Naive thymus-derived CD8-positive, alpha-beta T cell (primary cell): ENCODE measurements at regions not wholly inside any gene's neighbourhood (a gene's known extent, or its start where the extent isn't known, plus 50 kb on each side); places are given as distances from the start of the nearest gene placed in this dataset.
"Not testable (repeated sequence)": the region's sequence is repeated elsewhere in the genome, so short reads cannot be mapped to it uniquely, and the experiment has no call there.

Experiments
- ATAC-seq, 2 donors: fragments of 150-1000 bp; cut with Tn5 transposase in 1 of 2; sonication (Bioruptor Pico), chemical (Tn5 transposase) in 1 of 2; 1 replicate in 1 of 2; 2 replicates in 1 of 2; pipeline ENCODE4 v1.10.0; 2021; ENCODE audit warnings: mild to moderate bottlenecking in 2 of 2, moderate library complexity in 2 of 2
- POLR2A ChIA-PET: fragments of 350-600 bp; sonication (Branson Sonifier 250); formaldehyde crosslinking; loops from one replicate; lab custom pipeline; 2021; ENCODE audit warnings: antibody characterized with exemption; lab: Charles Lee
- DNase-seq, 10 donors: peaks; one replicate each; pipeline versions ENCODE4 v3.0.0 to v3.0.0-alpha.2; 2020 to 2022
- H3K27ac Mint-ChIP-seq, 10 donors: one replicate each; pipeline ENCODE4 v1.8.0; 2020 to 2022; ENCODE audit warnings: mild to moderate bottlenecking in 10 of 10, mixed read lengths in 10 of 10, moderate library complexity in 4 of 10, inconsistent platforms in 1 of 10
- H3K27me3 Mint-ChIP-seq, 5 donors: one replicate each; pipeline ENCODE4 v1.8.0; 2021 to 2022; ENCODE audit warnings: mixed read lengths in 5 of 5
- H3K36me3 Mint-ChIP-seq, 3 donors: one replicate each; pipeline ENCODE4 v1.8.0; 2020 to 2022; ENCODE audit warnings: mixed read lengths in 3 of 3, mild to moderate bottlenecking in 2 of 3, inconsistent platforms in 1 of 3
- H3K4me1 Mint-ChIP-seq, 4 donors: one replicate each; pipeline ENCODE4 v1.8.0; 2021 to 2022; ENCODE audit warnings: mixed read lengths in 4 of 4
- H3K4me3 Mint-ChIP-seq, 10 donors: one replicate each; pipeline ENCODE4 v1.8.0; 2020 to 2022; ENCODE audit warnings: mild to moderate bottlenecking in 10 of 10, mixed read lengths in 10 of 10, moderate library complexity in 6 of 10, inconsistent platforms in 1 of 10
- H3K9me3 Mint-ChIP-seq, 9 donors: one replicate each; pipeline ENCODE4 v1.8.0; 2020 to 2022; ENCODE audit warnings: mixed read lengths in 9 of 9, mild to moderate bottlenecking in 3 of 9, inconsistent platforms in 1 of 9, moderate library complexity in 1 of 9

DNA sequence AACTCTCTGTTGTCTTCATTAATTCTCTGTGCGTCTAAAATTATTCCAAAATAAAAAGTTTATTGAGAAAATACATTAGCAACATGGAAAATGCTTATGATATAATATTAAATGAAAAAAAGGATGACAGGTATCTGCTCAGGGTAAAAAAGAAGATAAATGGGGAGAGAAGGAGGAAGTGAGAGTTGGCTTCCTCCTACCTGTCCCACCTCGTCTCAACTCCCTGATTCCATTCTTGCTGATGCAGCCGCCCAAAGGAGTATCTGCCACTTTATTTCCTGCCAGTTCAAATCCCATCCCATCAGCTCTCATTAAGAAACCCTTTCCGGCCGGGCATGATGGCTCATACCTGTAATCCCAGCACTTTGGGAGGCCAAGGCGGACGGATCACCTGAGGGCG lies 72.5 kb upstream of the ALOX12 start:
- peak overlapping the region in 5 of 10 donors; percentile 11 to 55 (median 25) for H3K4me3 Mint-ChIP-seq
- H3K36me3 Mint-ChIP-seq = peaks cover 4% of the 10 kb centered on the region in 3 donors
- H3K27ac Mint-ChIP-seq = peak overlapping the region in 1 of 10 donors; percentile 54
- H3K4me1 Mint-ChIP-seq = peaks cover 14 to 32% (median 27%) of the 10 kb centered on the region in 4 donors
- POLR2A ChIA-PET = no interaction called here
- ATAC-seq (no peak), DNase-seq (no peak)
- peaks cover 0 to 4% (median 0%) of the 10 kb centered on the region in 5 donors for H3K27me3 Mint-ChIP-seq
- H3K9me3 Mint-ChIP-seq = no peaks in the 10 kb centered on the region

GRCh38 chr17:6924208-6924607 lies 71.6 kb upstream of the ALOX12 start:
- Mint-ChIP-seq H3K4me3 (peak overlapping the region in 8 of 10 donors; percentile 14 to 66 (median 59)), H3K27me3 (peaks cover 0 to 4% (median 0%) of the 10 kb centered on the region in 5 donors), H3K4me1 (peaks cover 14 to 32% (median 27%) of the 10 kb centered on the region in 4 donors), H3K27ac (peak overlapping the region in 6 of 10 donors; percentile 0 to 46 (median 4)), H3K9me3 (no peaks in the 10 kb centered on the region), H3K36me3 (peaks cover 4% of the 10 kb centered on the region in 3 donors)
- DNase-seq (peak in 6 of 10 donors; percentile 4 to 62 (median 28)), ATAC-seq (peak; percentile 84 to 86)
- POLR2A ChIA-PET = no interaction called here

- Mint-ChIP-seq H3K4me3 (no peak overlapping the region), H3K27me3 (no peaks in the 10 kb centered on the region), H3K9me3 (no peaks in the 10 kb centered on the region), H3K36me3 (peaks cover 0 to 4% (median 4%) of the 10 kb centered on the region in 3 donors), H3K4me1 (peaks cover 8 to 27% (median 24%) of the 10 kb centered on the region in 4 donors), H3K27ac (no peak overlapping the region)
- DNase-seq (no peak), ATAC-seq (no peak)
- POLR2A ChIA-PET = interaction anchor here (0.6 kb wide), 1 partner anchor 13 kb away, joined by 3 read pairs; no protein-coding TSS in a partner anchor
Measured at GRCh38 chr17:6926667-6927066, 69.2 kb upstream of the ALOX12 start.

GRCh38 chr17:6927290-6928126 lies 68.3 kb upstream of the ALOX12 start:
- POLR2A ChIA-PET = interaction anchor here (0.6 kb wide), 1 partner anchor 14 kb away, joined by 3 read pairs; no protein-coding TSS in a partner anchor
- Mint-ChIP-seq H3K9me3 (no peaks in the 10 kb centered on the region), H3K36me3 (peaks cover 0 to 7% (median 4%) of the 10 kb centered on the region in 3 donors), H3K27me3 (no peaks in the 10 kb centered on the region), H3K27ac (no peak overlapping the region), H3K4me1 (peaks cover 6 to 24% (median 21%) of the 10 kb centered on the region in 4 donors), H3K4me3 (no peak overlapping the region)
- ATAC-seq = no peak
- DNase-seq = no peak

- no peak for ATAC-seq
- peaks cover 6 to 18% (median 15%) of the 10 kb centered on the region in 4 donors for H3K4me1 Mint-ChIP-seq
- H3K9me3 Mint-ChIP-seq = no peaks in the 10 kb centered on the region
- no peak overlapping the region for H3K4me3 Mint-ChIP-seq
- DNase-seq = no peak
- POLR2A ChIA-PET = interaction anchor here (1.0 kb wide), 1 partner anchor 84 kb away, joined by 3 read pairs; no protein-coding TSS in a partner anchor
- H3K27me3 Mint-ChIP-seq = no peaks in the 10 kb centered on the region
- no peak overlapping the region for H3K27ac Mint-ChIP-seq
- peaks cover 0 to 11% (median 4%) of the 10 kb centered on the region in 3 donors for H3K36me3 Mint-ChIP-seq
Measured at GRCh38 chr17:6928193-6928592, 67.7 kb upstream of the ALOX12 start.

- ATAC-seq (no peak), DNase-seq (no peak)
- no peaks in the 10 kb centered on the region for H3K4me1 Mint-ChIP-seq
- H3K9me3 Mint-ChIP-seq = peaks cover 0 to 7% (median 0%) of the 10 kb centered on the region in 9 donors
- no peaks in the 10 kb centered on the region for H3K27me3 Mint-ChIP-seq
- POLR2A ChIA-PET = no interaction called here
- no peak overlapping the region for H3K27ac Mint-ChIP-seq
- H3K36me3 Mint-ChIP-seq = peaks cover 0 to 14% (median 7%) of the 10 kb centered on the region in 3 donors
- H3K4me3 Mint-ChIP-seq = no peak overlapping the region
Measured at GRCh38 chr17:6930749-6931148, 65.1 kb upstream of the ALOX12 start.

DNA sequence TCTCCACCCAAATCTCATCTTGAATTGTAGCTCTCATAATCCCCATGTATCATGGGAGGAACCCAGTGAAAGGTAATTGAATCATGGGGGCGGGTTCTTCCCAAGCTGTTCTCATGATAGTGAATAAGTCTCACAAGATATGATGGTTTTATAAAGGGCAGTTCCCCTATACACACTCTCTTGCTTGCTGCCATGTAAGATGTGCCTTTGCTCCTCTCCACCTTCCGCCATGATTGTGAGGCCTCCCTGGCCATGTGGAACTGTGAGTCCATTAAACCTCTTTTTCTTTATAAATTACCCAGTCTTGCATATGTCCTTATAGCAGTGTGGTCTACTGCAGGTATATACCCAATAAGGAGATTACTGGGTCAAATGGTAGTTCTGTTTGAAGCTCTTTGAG lies 61.3 kb upstream of the ALOX12 start:
- H3K27ac Mint-ChIP-seq, H3K27me3 Mint-ChIP-seq, POLR2A ChIA-PET, H3K4me3 Mint-ChIP-seq, ATAC-seq, H3K9me3 Mint-ChIP-seq, DNase-seq: not testable (repeated sequence)
- H3K36me3 Mint-ChIP-seq = peaks cover 0 to 14% (median 7%) of the 10 kb centered on the region in 3 donors
- peaks cover 3 to 11% (median 6%) of the 10 kb centered on the region in 4 donors for H3K4me1 Mint-ChIP-seq

DNA sequence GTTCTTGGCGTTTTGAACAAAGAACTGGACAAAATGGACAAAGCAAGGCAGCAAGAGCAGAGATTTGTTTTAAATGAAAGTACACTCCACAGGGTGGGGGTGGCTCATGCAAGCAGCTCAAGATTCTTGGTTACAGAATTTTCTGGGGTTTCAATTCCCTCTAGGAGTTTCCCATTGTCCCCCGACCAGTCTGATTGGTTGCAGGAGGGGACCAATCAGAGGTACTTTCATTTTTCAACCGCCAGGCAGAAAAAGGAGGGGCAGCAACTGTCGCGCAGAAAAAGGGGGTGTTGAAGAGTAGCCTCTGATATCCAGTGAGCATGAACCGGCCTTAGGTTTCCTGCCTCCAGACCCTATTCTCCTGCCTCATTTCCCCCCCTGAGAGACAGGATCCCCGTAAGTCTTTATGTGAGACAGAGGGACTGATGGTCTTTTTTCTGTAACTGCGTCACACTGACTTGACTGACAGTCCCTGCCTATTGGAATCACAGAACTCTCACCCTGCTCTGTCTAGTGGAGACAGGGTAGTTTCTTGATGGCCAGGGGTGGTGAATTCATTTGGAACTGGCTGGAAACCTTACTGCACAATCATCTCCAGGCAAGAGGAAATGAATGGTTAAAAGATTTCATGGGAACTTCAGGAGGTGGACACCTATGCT lies 59.4 kb upstream of the ALOX12 start:
- Mint-ChIP-seq H3K27ac (peak overlapping the region in 9 of 10 donors; percentile 55 to 94 (median 85)), H3K9me3 (peaks cover 0 to 7% (median 0%) of the 10 kb centered on the region in 9 donors), H3K36me3 (peaks cover 0 to 14% (median 7%) of the 10 kb centered on the region in 3 donors), H3K4me3 (peak overlapping the region; percentile 9 to 82 (median 62)), H3K27me3 (no peaks in the 10 kb centered on the region), H3K4me1 (peaks cover 4 to 24% (median 8%) of the 10 kb centered on the region in 4 donors)
- POLR2A ChIA-PET = no interaction called here
- ATAC-seq (peak; percentile 69 to 73), DNase-seq (peak in 6 of 10 donors; percentile 11 to 35 (median 20))

- peak overlapping the region in 3 of 10 donors; percentile 20 to 79 (median 28) for H3K4me3 Mint-ChIP-seq
- peaks cover 5 to 24% (median 9%) of the 10 kb centered on the region in 4 donors for H3K4me1 Mint-ChIP-seq
- DNase-seq = no peak
- peaks cover 0 to 7% (median 0%) of the 10 kb centered on the region in 9 donors for H3K9me3 Mint-ChIP-seq
- no peaks in the 10 kb centered on the region for H3K27me3 Mint-ChIP-seq
- peak in 1 of 2 donors; percentile 27 for ATAC-seq
- peak overlapping the region in 8 of 10 donors; percentile 13 to 86 (median 66) for H3K27ac Mint-ChIP-seq
- peaks cover 0 to 7% (median 5%) of the 10 kb centered on the region in 3 donors for H3K36me3 Mint-ChIP-seq
- POLR2A ChIA-PET = no interaction called here
Measured at GRCh38 chr17:6938637-6939036, 57.2 kb upstream of the ALOX12 start.

GRCh38 chr17:6940186-6940649 lies 55.6 kb upstream of the ALOX12 start:
- DNase-seq = peak in 4 of 10 donors; percentile 5 to 32 (median 8)
- Mint-ChIP-seq H3K27me3 (no peaks in the 10 kb centered on the region), H3K27ac (peak overlapping the region in 8 of 10 donors; percentile 5 to 88 (median 68)), H3K9me3 (no peaks in the 10 kb centered on the region), H3K4me3 (peak overlapping the region; percentile 45 to 82 (median 62)), H3K36me3 (no peaks in the 10 kb centered on the region), H3K4me1 (peaks cover 5 to 24% (median 9%) of the 10 kb centered on the region in 4 donors)
- peak; percentile 58 to 68 for ATAC-seq
- POLR2A ChIA-PET = no interaction called here

GRCh38 chr17:6941989-6942388 lies 53.9 kb upstream of the ALOX12 start:
- Mint-ChIP-seq H3K27ac (no peak overlapping the region), H3K4me1 (peaks cover 2 to 24% (median 8%) of the 10 kb centered on the region in 4 donors), H3K36me3 (no peaks in the 10 kb centered on the region), H3K9me3 (no peaks in the 10 kb centered on the region), H3K27me3 (no peaks in the 10 kb centered on the region), H3K4me3 (no peak overlapping the region)
- no peak for ATAC-seq
- POLR2A ChIA-PET = no interaction called here
- no peak for DNase-seq

- POLR2A ChIA-PET = no interaction called here
- ATAC-seq (no peak), DNase-seq (no peak)
- H3K4me1 Mint-ChIP-seq = peaks cover 3 to 24% (median 9%) of the 10 kb centered on the region in 4 donors
- no peaks in the 10 kb centered on the region for H3K9me3 Mint-ChIP-seq
- H3K4me3 Mint-ChIP-seq = no peak overlapping the region
- no peaks in the 10 kb centered on the region for H3K36me3 Mint-ChIP-seq
- no peak overlapping the region for H3K27ac Mint-ChIP-seq
- H3K27me3 Mint-ChIP-seq = no peaks in the 10 kb centered on the region
Measured at GRCh38 chr17:6943406-6943805, 52.4 kb upstream of the ALOX12 start.
